SK-N-MC (cell line): ENCODE measurements at regions not wholly inside any gene's neighbourhood (a gene's known extent, or its start where the extent isn't known, plus 50 kb on each side); places are given as distances from the start of the nearest gene placed in this dataset.

ENCODE experiments used
- EZH2 ChIP-seq: fragments of 200-600 bp; sonication (generic); IDR thresholded peaks from one replicate; pipeline ENCODE4 v1.6.1; 2017; ENCODE audit warnings: antibody characterized with exemption
- POLR2AphosphoS5 ChIP-seq: IDR thresholded peaks from 2 replicates; pipeline ENCODE4 v1.6.1; 2012; ENCODE audit warnings: mild to moderate bottlenecking, low read depth, low read length, borderline replicate concordance

DNA sequence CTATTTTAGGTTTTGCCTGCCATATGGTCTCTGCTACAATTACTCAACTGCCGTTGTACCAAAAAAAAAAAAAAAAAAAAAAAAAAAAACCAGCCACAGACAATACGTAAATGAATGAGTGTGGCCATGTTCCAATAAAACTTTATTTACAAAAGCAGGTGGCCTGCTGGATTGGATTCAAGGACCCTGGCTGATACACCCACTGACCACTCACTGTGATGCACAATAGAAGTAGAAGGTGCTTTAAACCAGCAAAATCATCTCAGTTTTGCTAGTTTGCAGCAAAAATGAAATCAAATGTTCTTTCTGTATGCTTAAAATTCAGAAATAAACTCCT, 137.4 kb downstream of the AKAIN1 start:
- TF ChIP-seq EZH2, result no peak
- TF ChIP-seq POLR2AphosphoS5, result no peak
